GM12878 (cell line): ENCODE measurements at regions not wholly inside any gene's neighbourhood (a gene's known extent, or its start where the extent isn't known, plus 50 kb on each side); places are given as distances from the start of the nearest gene placed in this dataset.

Experiments used
- ATAC-seq: fragments of 200-7000 bp; cut with Tn5 transposase; 3 replicates; pipeline ENCODE4 v1.9.1; 2020; ENCODE audit warnings: mild to moderate bottlenecking, moderate library complexity
- BruUV-seq: library from RNA; stranded (reverse); fragments of 400-500 nt; replicated peaks from 2 replicates; lab custom pipeline; 2021; lab: Mats Ljungman, UMichigan
- CTCF ChIA-PET: fragments of 300-600 bp; sonication (Branson Sonifier 250); formaldehyde crosslinking; extraction: SDS; loops from one replicate; lab custom pipeline; 2021; ENCODE audit warnings: inconsistent platforms; lab: Yijun Ruan, JAX
- POLR2A ChIA-PET: fragments of 350-600 bp; formaldehyde crosslinking; extraction: SDS; loops from one replicate; lab custom pipeline; 2021; ENCODE audit warnings: inconsistent platforms; lab: Charles Lee
- RAD21 ChIA-PET: fragments of 300-600 bp; sonication (Branson Sonifier 250); formaldehyde crosslinking; loops from one replicate; lab custom pipeline; 2023; ENCODE audit warnings: antibody characterized with exemption; ENCODE audit not compliant: unreplicated experiment; lab: Charles Lee
- SMC1A ChIA-PET: fragments of 300-600 bp; sonication (Branson Sonifier 250); formaldehyde crosslinking; loops from one replicate; lab custom pipeline; 2023; ENCODE audit not compliant: unreplicated experiment, uncharacterized antibody; lab: Charles Lee
- DNase-seq: peaks from one replicate; pipeline ENCODE4 v3.0.0-alpha.2; 2011; ENCODE audit warnings: low read depth, low spot score
- FAIRE-seq: peaks from 3 replicates; lab custom pipeline; 2011; peaks lifted over from hg19 to GRCh38; lab: Jason Lieb, UNC
- H2AFZ ChIP-seq: 2 replicates; pipeline ENCODE4 v1.6.0; 2011; ENCODE audit warnings: low read depth, low read length, control low read depth; ENCODE audit not compliant: control insufficient read depth
- H3K27ac ChIP-seq: 2 replicates; pipeline ENCODE4 v1.5.1; 2011; ENCODE audit warnings: control low read depth; ENCODE audit not compliant: control insufficient read depth, insufficient read depth
- H3K27me3 ChIP-seq, 2 experiments: replicated peaks in 1 of 2; 2 replicates each; pipeline versions ENCODE4 v1.6.0 to v1.6.1; 2011; ENCODE audit warnings: low read length in 1 of 2; ENCODE audit not compliant: control insufficient read depth in 2 of 2, insufficient read depth in 2 of 2
- H3K36me3 ChIP-seq, 2 experiments: 2 replicates each; pipeline ENCODE4 v1.5.1; 2011; ENCODE audit warnings: low read length in 1 of 2; ENCODE audit not compliant: control insufficient read depth in 2 of 2, insufficient read depth in 2 of 2
- H3K4me1 ChIP-seq: 2 replicates; pipeline ENCODE4 v1.6.1; 2011; ENCODE audit warnings: mild to moderate bottlenecking, low read length, moderate library complexity, mixed read lengths; ENCODE audit not compliant: control insufficient read depth, insufficient read depth
- H3K4me2 ChIP-seq: 2 replicates; pipeline ENCODE4 v1.6.0; 2011; ENCODE audit warnings: control low read depth; ENCODE audit not compliant: control insufficient read depth, insufficient read depth
- H3K4me3 ChIP-seq: fragments of 200-600 bp; sonication (generic); 2 replicates; pipeline ENCODE4 v1.5.1; 2016
- H3K79me2 ChIP-seq: 2 replicates; pipeline ENCODE4 v1.6.0; 2011; ENCODE audit warnings: low read length; ENCODE audit not compliant: control insufficient read depth, insufficient read depth
- H3K9ac ChIP-seq: 2 replicates; pipeline ENCODE4 v1.8.0; 2011; ENCODE audit warnings: low read length, control low read depth, mixed read lengths; ENCODE audit not compliant: control insufficient read depth, insufficient read depth
- H3K9me3 ChIP-seq: replicated peaks from 3 replicates; pipeline ENCODE4 v1.5.1; 2011; ENCODE audit warnings: mild to moderate bottlenecking, low read length; ENCODE audit not compliant: control insufficient read depth, insufficient read depth
- H4K20me1 ChIP-seq: 2 replicates; pipeline ENCODE4 v1.6.0; 2011; ENCODE audit not compliant: control insufficient read depth, insufficient read depth
- ATF2 ChIP-seq: IDR thresholded peaks from 2 replicates; pipeline ENCODE4 v1.6.1; 2012; ENCODE audit warnings: low read length, inconsistent platforms
- ESRRA ChIP-seq: IDR thresholded peaks from 2 replicates; pipeline ENCODE4 v1.6.1; 2012; ENCODE audit warnings: mild to moderate bottlenecking, low read length, improper control_type of control experiment
- FOXM1 ChIP-seq: IDR thresholded peaks from 2 replicates; pipeline ENCODE4 v1.6.1; 2012; ENCODE audit warnings: low read depth, mild to moderate bottlenecking, inconsistent platforms, low read length, moderate library complexity
- KDM1A ChIP-seq: fragments of 200-600 bp; sonication (generic); IDR thresholded peaks from 2 replicates; pipeline ENCODE4 v1.6.1; 2016; ENCODE audit warnings: borderline replicate concordance
- NFIC ChIP-seq: IDR thresholded peaks from 2 replicates; pipeline ENCODE4 v1.6.1; 2012; ENCODE audit warnings: low read depth, mild to moderate bottlenecking, inconsistent platforms, low read length, moderate library complexity
- NFYA ChIP-seq: IDR thresholded peaks from 2 replicates; pipeline ENCODE4 v1.6.1; 2011; ENCODE audit warnings: low read depth, mild to moderate bottlenecking, low read length, improper control_type of control experiment, borderline replicate concordance
- NFYB ChIP-seq: IDR thresholded peaks from 2 replicates; pipeline ENCODE4 v1.6.1; 2011; ENCODE audit warnings: low read depth, mild to moderate bottlenecking, low read length, improper control_type of control experiment, moderate library complexity; ENCODE audit not compliant: insufficient read depth
- SMAD5 ChIP-seq: IDR thresholded peaks from 2 replicates; pipeline ENCODE4 v1.6.1; 2016; ENCODE audit warnings: antibody characterized with exemption, low read depth
- SRF ChIP-seq, 2 experiments: IDR thresholded peaks; 2 replicates each; pipeline ENCODE4 v1.6.1; 2011; ENCODE audit warnings: low read depth in 2 of 2, low read length in 2 of 2, mild to moderate bottlenecking in 1 of 2, moderate library complexity in 1 of 2
- TCF12 ChIP-seq: IDR thresholded peaks from 2 replicates; pipeline ENCODE4 v1.6.1; 2011; ENCODE audit warnings: low read depth, mild to moderate bottlenecking, low read length
- USF2 ChIP-seq: IDR thresholded peaks from 2 replicates; pipeline ENCODE4 v1.6.1; 2011; ENCODE audit warnings: low read depth, low read length, improper control_type of control experiment, borderline replicate concordance
- ZBTB4 ChIP-seq: fragments of 450-650 bp; formaldehyde crosslinking; IDR thresholded peaks from 2 replicates; pipeline ENCODE4 v1.4.0; 2022; ENCODE audit warnings: mild to moderate bottlenecking, moderate library complexity
- ZNF207 ChIP-seq: fragments of 450-650 bp; IDR thresholded peaks from 2 replicates; pipeline ENCODE4 v1.6.1; 2014; ENCODE audit warnings: antibody characterized with exemption, mild to moderate bottlenecking, borderline replicate concordance
- WGBS: methylation state at CpG from one replicate; pipeline ENCODE4 v1.1.6; 2016; ENCODE audit warnings: low lambda C conversion rate; ENCODE audit not compliant: insufficient replicate concordance, insufficient coverage; ENCODE audit errors: missing lambda C conversion rate; 5-methylcytosine and 5-hydroxymethylcytosine counted together
- in situ Hi-C: fragments of 300-500 bp; cut with MboI; formaldehyde crosslinking; loops from 9 replicates; pipeline ENCODE4 v1.14.3; 2018; ENCODE audit warnings: mixed read lengths
- intact Hi-C: fragments of 100-400 bp; cut with micrococcal nuclease; formaldehyde crosslinking; loops from one replicate; pipeline ENCODE4 v1.14.2; 2022; ENCODE audit not compliant: unreplicated experiment
- TF ChIP-seq, protein P1 (sequence below), 3 experiments: IDR thresholded peaks in 2 of 3; conservative IDR thresholded peaks in 1 of 3; 2 replicates each; pipeline ENCODE4 v1.5.1; 2011; ENCODE audit warnings: low read depth in 3 of 3, low read length in 3 of 3, mild to moderate bottlenecking in 3 of 3, control low read depth in 2 of 3, moderate library complexity in 2 of 3, inconsistent platforms in 1 of 3, mixed read lengths in 1 of 3; ENCODE audit not compliant: control insufficient read depth in 2 of 3, insufficient read depth in 1 of 3; ENCODE audit errors: extremely low read depth in 1 of 3
- TF ChIP-seq, protein P2 (sequence below): IDR thresholded peaks from 2 replicates; pipeline ENCODE4 v1.6.1; 2011; ENCODE audit warnings: mild to moderate bottlenecking, low read depth, low read length, moderate library complexity; ENCODE audit not compliant: insufficient replicate concordance

GRCh38 chr15:67924359-67924974, 84.6 kb upstream of the RNU6-1 start:
- POLR2A ChIA-PET: interaction anchor here (0.9 kb wide), 1 partner anchor 21 kb away, joined by 5 read pairs; no protein-coding TSS in a partner anchor
- Histone ChIP-seq H3K36me3 (no peaks in the 10 kb centered on the region), H3K27ac (no peak overlapping the region), H3K4me2 (no peak overlapping the region), H3K27me3 (no peaks in the 10 kb centered on the region), H3K4me1 (no peaks in the 10 kb centered on the region), H4K20me1 (no peaks in the 10 kb centered on the region), H2AFZ (no peak overlapping the region), H3K4me3 (no peak overlapping the region), H3K9ac (no peak overlapping the region), H3K79me2 (no peaks in the 10 kb centered on the region), H3K9me3 (peaks cover 7% of the 10 kb centered on the region; the same call in 2 of the 3 replicates)
- peak; percentile 48; the same call in 2 of the 3 replicates for ATAC-seq
- CTCF ChIA-PET: interaction anchor here (0.8 to 1.0 kb wide), 2 partner anchors 10 to 14 kb away, joined by 3 read pairs; no protein-coding TSS in a partner anchor
- SMC1A ChIA-PET: interaction anchor here (1.0 to 1.8 kb wide), 2 partner anchors 10 to 23 kb away, joined by 3 to 4 read pairs; no protein-coding TSS in a partner anchor
- intact Hi-C loops (no loop called here), in situ Hi-C loops (no loop called here)
- no peak for FAIRE-seq
- no TSS peak for BruUV-seq
- 60% methylated on average over 1 of the region's 1 CpG for WGBS
- DNase-seq: no peak
- RAD21 ChIA-PET: no interaction called here
- TF ChIP-seq ESRRA (no peak), ATF2 (no peak), KDM1A (no peak), NFYA (no peak), NFYB (no peak), FOXM1 (no peak), ZNF207 (no peak), NFIC (no peak), TCF12 (no peak), SMAD5 (no peak), SRF (IDR thresholded peaks at IDR 0.05; ENCODE audit: low read depth in 2 of 2, low read length in 2 of 2) (no peak), ZBTB4 (CRISPR knock-in tag) (no peak), USF2 (no peak)
- TF ChIP-seq, protein P1, sequence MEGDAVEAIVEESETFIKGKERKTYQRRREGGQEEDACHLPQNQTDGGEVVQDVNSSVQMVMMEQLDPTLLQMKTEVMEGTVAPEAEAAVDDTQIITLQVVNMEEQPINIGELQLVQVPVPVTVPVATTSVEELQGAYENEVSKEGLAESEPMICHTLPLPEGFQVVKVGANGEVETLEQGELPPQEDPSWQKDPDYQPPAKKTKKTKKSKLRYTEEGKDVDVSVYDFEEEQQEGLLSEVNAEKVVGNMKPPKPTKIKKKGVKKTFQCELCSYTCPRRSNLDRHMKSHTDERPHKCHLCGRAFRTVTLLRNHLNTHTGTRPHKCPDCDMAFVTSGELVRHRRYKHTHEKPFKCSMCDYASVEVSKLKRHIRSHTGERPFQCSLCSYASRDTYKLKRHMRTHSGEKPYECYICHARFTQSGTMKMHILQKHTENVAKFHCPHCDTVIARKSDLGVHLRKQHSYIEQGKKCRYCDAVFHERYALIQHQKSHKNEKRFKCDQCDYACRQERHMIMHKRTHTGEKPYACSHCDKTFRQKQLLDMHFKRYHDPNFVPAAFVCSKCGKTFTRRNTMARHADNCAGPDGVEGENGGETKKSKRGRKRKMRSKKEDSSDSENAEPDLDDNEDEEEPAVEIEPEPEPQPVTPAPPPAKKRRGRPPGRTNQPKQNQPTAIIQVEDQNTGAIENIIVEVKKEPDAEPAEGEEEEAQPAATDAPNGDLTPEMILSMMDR (IDR thresholded peaks at IDR 0.05 in 2 of 3, conservative IDR thresholded peaks at IDR 0.05 in 1 of 3; ENCODE audit: control insufficient read depth in 2 of 3, extremely low read depth in 1 of 3, insufficient read depth in 1 of 3, low read depth in 3 of 3, low read length in 3 of 3): no peak
- TF ChIP-seq, protein P2, sequence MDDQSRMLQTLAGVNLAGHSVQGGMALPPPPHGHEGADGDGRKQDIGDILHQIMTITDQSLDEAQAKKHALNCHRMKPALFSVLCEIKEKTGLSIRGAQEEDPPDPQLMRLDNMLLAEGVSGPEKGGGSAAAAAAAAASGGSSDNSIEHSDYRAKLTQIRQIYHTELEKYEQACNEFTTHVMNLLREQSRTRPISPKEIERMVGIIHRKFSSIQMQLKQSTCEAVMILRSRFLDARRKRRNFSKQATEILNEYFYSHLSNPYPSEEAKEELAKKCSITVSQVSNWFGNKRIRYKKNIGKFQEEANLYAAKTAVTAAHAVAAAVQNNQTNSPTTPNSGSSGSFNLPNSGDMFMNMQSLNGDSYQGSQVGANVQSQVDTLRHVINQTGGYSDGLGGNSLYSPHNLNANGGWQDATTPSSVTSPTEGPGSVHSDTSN: no peak
